ENCODE measurements at regions not wholly inside any gene's neighbourhood (a gene's known extent, or its start where the extent isn't known, plus 50 kb on each side); places are given as distances from the start of the nearest gene placed in this dataset.
"Not testable (repeated sequence)": the region's sequence is repeated elsewhere in the genome, so short reads cannot be mapped to it uniquely, and the experiment has no call there.

DNA sequence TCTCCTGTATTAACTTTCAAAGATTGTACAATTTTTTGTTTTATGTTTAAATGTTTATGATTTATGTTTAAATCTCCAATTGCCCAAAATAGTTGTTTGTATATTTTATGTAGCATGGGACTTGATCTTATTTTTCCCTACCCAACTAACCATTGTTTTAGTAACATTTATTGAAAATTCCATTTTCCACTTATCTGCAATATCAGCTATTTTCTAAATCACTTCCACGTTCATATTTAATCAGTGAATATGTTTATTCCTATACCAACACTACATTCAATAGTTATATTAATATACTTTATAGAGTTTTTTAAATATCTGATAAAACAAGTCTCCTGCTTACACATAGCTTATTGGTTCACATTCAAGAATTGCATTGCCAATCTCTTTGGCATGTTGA is 532.2 kb downstream of the CHSY3 start:
- ATAC-seq (no peak), DNase-seq (ENCODE audit: low spot score) (no peak)
- Mint-ChIP-seq H3K27me3 (no peaks in the 10 kb centered on the region), H3K27ac (no peak overlapping the region), H3K36me3 (peaks cover 11% of the 10 kb centered on the region), H3K4me3 (no peak overlapping the region), H3K9me3 (peaks cover 26% of the 10 kb centered on the region), H3K4me1 (ENCODE audit: low read depth in 2 of 2) (no peaks in the 10 kb centered on the region)

DNA sequence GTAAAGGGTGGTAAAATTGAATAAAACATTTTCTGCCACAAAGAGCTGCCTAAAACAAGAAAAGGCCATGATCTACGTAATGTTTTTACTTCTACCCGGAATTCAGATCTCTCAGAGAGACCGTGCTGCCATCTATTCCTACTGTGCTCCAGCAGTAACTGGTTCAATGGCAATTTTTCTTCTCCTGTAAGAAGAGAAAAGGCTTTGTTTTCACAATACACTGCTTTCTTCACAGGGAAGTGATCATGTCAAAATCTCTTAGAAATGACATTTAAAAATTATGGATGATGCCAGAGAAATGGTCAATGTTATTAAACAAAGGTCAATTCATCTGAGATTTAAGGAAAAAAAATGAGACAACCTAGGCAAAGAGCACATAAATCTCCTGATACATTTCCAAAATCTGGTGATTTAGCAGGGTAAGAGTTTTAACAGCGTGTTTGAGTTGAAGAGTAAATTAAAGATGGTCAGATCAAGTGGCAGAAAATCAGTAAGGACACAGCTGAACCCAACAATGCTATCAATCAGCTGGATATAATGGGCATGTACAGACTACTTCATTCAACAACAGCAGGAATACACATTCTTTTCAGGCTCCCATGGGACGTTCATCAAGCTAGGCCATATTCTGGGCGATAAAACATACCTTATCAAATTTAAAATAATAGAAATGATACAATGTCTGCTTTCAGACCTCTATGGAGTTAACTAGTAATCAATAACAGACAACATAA is 523.1 kb downstream of the CHSY3 start:
- Mint-ChIP-seq H3K4me3 (no peak overlapping the region), H3K36me3 (no peaks in the 10 kb centered on the region), H3K27ac (no peak overlapping the region), H3K27me3 (no peaks in the 10 kb centered on the region), H3K9me3 (peaks cover 6% of the 10 kb centered on the region), H3K4me1 (ENCODE audit: low read depth in 2 of 2) (no peaks in the 10 kb centered on the region)
- DNase-seq (ENCODE audit: low spot score) (no peak), ATAC-seq (no peak)

DNA sequence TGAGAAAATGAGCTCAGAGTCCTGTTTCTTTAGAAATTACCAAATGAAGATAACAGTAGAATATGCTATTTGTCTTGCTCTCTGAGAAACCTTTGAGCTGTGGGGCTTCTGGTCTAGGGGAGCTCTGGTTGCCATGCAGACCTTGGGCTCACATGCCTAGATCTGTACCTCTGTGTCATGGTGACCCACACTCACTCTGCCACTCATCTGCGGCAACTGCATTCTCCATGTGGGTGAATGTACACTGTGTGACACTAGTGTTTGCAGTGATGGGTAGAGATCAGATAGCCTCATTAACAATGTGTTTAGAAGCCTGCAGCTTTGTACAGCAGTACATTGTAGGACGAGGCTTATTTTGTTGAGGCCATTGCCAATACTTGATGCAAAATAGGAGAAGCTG is 521.2 kb downstream of the CHSY3 start:
- Mint-ChIP-seq H3K27ac (no peak overlapping the region), H3K36me3 (no peaks in the 10 kb centered on the region), H3K4me3 (no peak overlapping the region), H3K4me1 (ENCODE audit: low read depth in 2 of 2) (no peaks in the 10 kb centered on the region), H3K9me3 (peaks cover 6% of the 10 kb centered on the region), H3K27me3 (no peaks in the 10 kb centered on the region)
- no peak for ATAC-seq
- no peak for DNase-seq (ENCODE audit: low spot score)

DNA sequence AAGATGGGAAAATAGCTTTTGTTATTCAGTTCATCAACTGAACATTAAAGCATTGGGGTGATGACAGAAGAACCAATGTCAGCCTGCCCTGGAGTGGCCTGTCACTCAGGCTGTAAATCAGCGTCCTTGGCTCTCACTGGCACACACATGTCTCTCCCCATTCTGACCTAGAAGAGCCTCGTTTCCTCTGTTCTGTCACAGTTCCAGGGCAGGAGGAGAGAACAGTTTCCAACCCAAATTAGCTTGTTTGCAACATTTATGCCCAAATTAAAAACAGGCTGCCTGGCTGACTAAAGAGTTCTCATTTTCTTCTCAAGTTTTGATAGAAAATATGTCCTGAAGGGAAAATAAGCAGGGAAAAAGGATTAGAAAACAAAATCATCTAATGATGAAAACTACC is 520.1 kb downstream of the CHSY3 start:
- Mint-ChIP-seq H3K4me3 (no peak overlapping the region), H3K9me3 (peaks cover 14% of the 10 kb centered on the region), H3K4me1 (ENCODE audit: low read depth in 2 of 2) (no peaks in the 10 kb centered on the region), H3K36me3 (no peaks in the 10 kb centered on the region), H3K27me3 (no peaks in the 10 kb centered on the region), H3K27ac (no peak overlapping the region)
- DNase-seq (ENCODE audit: low spot score) (no peak), ATAC-seq (no peak)

DNA sequence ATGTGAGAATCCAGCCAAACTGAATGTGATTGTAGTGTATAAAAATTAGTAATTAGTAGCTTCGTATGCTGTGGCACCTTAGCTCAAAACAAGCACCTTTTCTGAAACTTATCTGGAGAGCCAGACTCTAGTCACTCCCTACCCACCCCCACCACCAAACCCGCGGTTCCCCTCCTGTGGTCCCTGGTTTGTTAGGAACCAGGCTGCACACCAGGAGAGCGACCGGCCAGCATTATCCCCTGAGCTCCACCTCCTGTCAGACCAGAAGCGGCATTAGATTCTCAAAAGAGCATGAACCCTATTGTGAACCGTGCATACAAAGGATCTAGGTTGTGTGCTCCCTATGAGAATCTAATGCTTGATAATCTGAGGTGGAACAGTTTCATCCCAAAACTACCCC is 498.6 kb downstream of the CHSY3 start:
- Mint-ChIP-seq H3K27me3 (no peaks in the 10 kb centered on the region), H3K27ac (no peak overlapping the region), H3K36me3 (no peaks in the 10 kb centered on the region), H3K4me1 (ENCODE audit: low read depth in 2 of 2) (no peaks in the 10 kb centered on the region), H3K9me3 (peaks cover 4% of the 10 kb centered on the region), H3K4me3 (no peak overlapping the region)
- DNase-seq (ENCODE audit: low spot score) (no peak), ATAC-seq (no peak)

DNA sequence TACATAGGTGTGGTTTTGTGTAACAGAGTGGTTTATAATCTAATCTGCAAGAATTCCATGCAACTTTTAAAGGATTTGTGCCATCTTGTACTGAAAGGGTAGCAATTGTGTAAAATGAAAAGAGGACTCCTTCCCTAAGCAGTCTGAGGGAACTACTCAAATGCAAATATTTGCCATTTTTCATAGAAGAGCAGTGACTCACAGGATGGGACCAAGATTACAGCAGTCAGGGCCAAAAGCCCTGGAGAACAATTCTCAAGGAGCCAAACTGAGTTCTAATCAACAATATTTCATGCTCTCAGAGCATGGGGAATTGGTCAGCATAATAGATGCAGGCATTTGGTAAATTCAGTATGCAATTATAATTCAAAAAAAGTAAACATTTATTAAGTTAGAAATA is 495.8 kb downstream of the CHSY3 start:
- H3K9me3 Mint-ChIP-seq: no peaks in the 10 kb centered on the region

DNA sequence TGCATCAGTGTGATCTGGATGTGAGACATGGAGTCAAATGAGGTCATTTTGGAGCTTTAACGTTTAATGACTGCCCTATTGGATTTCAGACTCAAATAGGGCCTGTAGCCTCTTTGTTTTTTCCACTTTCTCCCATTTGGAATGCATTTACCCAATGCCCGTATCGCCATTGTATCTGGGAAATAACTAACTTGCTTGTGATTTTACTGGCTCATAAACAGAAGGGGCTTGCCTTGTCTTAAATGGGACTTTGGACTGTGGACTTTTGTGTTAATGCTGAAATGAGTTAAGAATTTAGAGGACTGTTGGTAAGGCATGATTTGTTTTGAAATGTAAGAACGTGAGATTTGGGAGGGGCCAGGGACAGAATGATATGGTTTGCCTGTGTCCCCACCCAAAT is 494.6 kb downstream of the CHSY3 start:
- ATAC-seq: no peak
- DNase-seq (ENCODE audit: low spot score): no peak
- Mint-ChIP-seq H3K27ac (no peak overlapping the region), H3K36me3 (no peaks in the 10 kb centered on the region), H3K9me3 (no peaks in the 10 kb centered on the region), H3K27me3 (no peaks in the 10 kb centered on the region), H3K4me3 (no peak overlapping the region), H3K4me1 (ENCODE audit: low read depth in 2 of 2) (no peaks in the 10 kb centered on the region)

More for the DNA sequence above, 495.8 kb downstream of the CHSY3 start:
- ATAC-seq (no peak), DNase-seq (ENCODE audit: low spot score) (no peak)
- Mint-ChIP-seq H3K4me1 (ENCODE audit: low read depth in 2 of 2) (no peaks in the 10 kb centered on the region), H3K27me3 (no peaks in the 10 kb centered on the region), H3K27ac (no peak overlapping the region), H3K36me3 (no peaks in the 10 kb centered on the region), H3K4me3 (no peak overlapping the region)

DNA sequence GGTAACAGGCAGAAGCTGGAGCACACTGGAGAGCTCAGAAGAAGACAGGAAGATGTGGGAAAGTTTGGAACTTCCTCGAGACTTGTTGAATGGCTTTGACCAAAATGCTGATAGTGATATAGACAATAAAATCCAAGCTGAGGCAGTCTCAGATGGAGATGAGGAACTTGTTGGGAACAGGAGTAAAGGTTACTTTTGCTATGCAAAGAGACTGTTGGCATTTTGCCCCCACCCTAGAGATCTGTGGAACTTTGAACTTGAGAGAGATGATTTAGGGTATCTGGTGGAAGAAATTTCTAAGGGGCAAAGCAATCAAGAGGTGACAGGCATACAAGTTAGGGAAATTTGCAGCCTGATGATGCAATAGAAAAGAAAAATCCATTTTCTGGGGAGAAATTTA is 493.5 kb downstream of the CHSY3 start:
- H3K4me1 Mint-ChIP-seq (ENCODE audit: low read depth in 2 of 2); H3K27me3 Mint-ChIP-seq; H3K9me3 Mint-ChIP-seq; H3K4me3 Mint-ChIP-seq; H3K36me3 Mint-ChIP-seq; ATAC-seq; H3K27ac Mint-ChIP-seq; DNase-seq (ENCODE audit: low spot score): not testable (repeated sequence)

DNA sequence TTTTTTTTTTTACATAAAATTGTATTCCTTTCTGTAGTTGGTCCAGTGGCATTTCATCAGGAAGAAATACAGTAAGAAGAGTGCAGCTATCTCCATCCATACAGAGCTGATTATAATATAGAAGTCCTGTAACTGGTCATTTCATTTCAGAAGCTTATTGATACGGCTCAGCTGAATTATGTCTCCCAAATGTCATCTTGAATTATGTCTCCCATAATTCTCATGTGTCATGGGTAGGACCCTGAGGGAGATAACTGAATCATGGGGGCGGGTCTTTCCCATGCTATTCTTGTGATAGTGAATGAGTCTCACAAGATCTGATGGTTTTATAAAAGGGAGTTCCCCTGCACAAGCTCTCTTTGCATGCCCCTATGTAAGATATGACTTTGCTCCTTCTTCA is 492.9 kb downstream of the CHSY3 start:
- no peaks in the 10 kb centered on the region for H3K27me3 Mint-ChIP-seq
- ATAC-seq (no peak), DNase-seq (ENCODE audit: low spot score) (no peak)
- H3K27ac Mint-ChIP-seq: no peak overlapping the region
- H3K4me3 Mint-ChIP-seq: no peak overlapping the region
- peaks cover 8% of the 10 kb centered on the region for H3K9me3 Mint-ChIP-seq
- H3K4me1 Mint-ChIP-seq (ENCODE audit: low read depth in 2 of 2): no peaks in the 10 kb centered on the region
- no peaks in the 10 kb centered on the region for H3K36me3 Mint-ChIP-seq

DNA sequence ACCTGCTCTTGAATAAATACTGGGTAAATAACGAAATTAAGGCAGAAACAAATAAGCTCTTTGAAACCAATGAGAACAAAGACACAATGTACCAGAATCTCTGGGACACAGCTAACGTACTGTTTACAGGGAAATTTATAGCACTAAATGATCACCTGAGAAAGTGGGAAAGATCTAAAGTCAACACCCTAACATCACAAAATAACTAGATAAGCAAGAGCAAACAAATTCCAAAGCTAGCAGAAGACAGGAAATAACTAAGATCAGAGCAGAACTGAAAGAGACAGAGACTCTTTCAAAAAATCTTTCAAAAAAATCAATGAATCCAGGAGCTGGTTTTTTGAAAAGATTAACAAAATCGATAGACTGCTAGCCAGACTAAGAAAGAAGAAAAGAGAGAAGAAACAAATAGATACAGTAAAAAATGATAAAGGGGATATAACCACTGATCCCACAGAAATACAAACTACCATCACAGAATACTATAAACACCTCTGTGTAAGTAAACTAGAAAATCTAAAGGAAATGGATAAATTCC is 487.5 kb downstream of the CHSY3 start:
- not testable (repeated sequence) for H3K4me3 Mint-ChIP-seq; H3K27me3 Mint-ChIP-seq; H3K4me1 Mint-ChIP-seq (ENCODE audit: low read depth in 2 of 2); H3K27ac Mint-ChIP-seq; ATAC-seq; DNase-seq (ENCODE audit: low spot score); H3K36me3 Mint-ChIP-seq
- peaks cover 15% of the 10 kb centered on the region for H3K9me3 Mint-ChIP-seq

DNA sequence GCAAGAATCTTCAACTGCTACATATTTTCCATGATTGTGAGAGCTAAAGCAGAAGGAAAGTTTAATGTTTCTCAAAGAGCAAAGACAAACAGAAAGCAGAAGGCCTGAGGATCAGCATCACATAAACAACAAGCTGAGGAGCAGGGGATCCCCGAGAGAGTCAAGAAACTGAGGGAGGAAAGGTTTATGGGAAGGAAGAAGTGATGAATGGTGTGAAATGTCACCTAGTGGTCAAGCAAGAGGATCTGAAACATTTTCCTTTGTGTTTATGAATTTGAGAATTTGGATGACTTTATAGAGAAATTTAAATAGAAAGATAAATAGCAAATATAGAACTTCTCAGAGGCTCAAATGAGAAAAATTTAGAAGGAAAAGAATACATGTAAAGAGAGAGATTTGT is 481.9 kb downstream of the CHSY3 start:
- no peak overlapping the region for H3K4me3 Mint-ChIP-seq

DNA sequence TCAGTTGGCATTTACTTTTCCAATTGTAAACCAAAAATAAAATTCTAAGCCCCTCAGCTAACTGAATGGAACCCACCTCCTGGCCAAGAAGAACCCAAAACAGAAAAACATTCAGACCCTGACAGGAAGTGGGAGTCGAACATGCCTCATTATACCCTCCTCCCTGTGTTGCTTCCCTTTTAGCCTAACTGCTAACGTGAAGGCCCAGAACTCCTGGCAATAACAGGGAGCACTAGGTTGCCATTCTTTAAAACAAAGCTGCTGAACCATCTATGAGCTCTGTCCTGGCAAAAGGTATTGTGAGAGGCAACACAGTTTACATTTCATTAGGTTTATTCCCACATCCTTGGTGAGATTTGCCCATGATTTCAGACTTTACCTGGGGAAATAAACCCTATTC is 481.4 kb downstream of the CHSY3 start:
- Mint-ChIP-seq H3K4me3 (no peak overlapping the region), H3K27ac (no peak overlapping the region), H3K27me3 (no peaks in the 10 kb centered on the region), H3K36me3 (no peaks in the 10 kb centered on the region), H3K4me1 (ENCODE audit: low read depth in 2 of 2) (no peaks in the 10 kb centered on the region), H3K9me3 (peaks cover 9% of the 10 kb centered on the region)
- DNase-seq (ENCODE audit: low spot score) (no peak), ATAC-seq (no peak)

More for the DNA sequence above, 481.9 kb downstream of the CHSY3 start:
- H3K27me3 Mint-ChIP-seq: no peaks in the 10 kb centered on the region
- H3K36me3 Mint-ChIP-seq: no peaks in the 10 kb centered on the region
- H3K4me1 Mint-ChIP-seq (ENCODE audit: low read depth in 2 of 2): no peaks in the 10 kb centered on the region
- peaks cover 9% of the 10 kb centered on the region for H3K9me3 Mint-ChIP-seq
- ATAC-seq: no peak
- DNase-seq (ENCODE audit: low spot score): no peak
- no peak overlapping the region for H3K27ac Mint-ChIP-seq

DNA sequence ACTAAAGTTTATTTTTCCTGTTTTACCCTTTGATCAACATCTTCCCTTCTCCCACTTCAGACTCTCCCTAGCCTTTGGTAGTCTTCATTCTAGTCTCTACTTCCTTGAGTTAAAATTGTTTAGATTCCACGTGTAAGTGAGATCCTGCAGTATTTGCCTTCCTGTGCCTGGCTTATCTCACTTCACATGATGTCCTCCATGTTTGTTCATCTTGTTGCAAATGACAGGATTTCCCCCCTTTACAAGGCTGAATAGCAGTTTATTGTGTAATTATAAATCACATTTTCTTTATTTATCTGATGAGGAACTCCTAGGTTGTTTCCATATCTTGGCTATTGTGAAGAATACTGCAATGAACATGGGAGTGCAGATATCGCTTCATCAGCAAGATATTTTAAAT is 461.7 kb downstream of the CHSY3 start:
- no peaks in the 10 kb centered on the region for H3K36me3 Mint-ChIP-seq
- peaks cover 11% of the 10 kb centered on the region for H3K9me3 Mint-ChIP-seq
- no peak overlapping the region for H3K27ac Mint-ChIP-seq
- H3K27me3 Mint-ChIP-seq: no peaks in the 10 kb centered on the region
- no peaks in the 10 kb centered on the region for H3K4me1 Mint-ChIP-seq (ENCODE audit: low read depth in 2 of 2)
- H3K4me3 Mint-ChIP-seq: no peak overlapping the region
- DNase-seq (ENCODE audit: low spot score): no peak
- no peak for ATAC-seq

DNA sequence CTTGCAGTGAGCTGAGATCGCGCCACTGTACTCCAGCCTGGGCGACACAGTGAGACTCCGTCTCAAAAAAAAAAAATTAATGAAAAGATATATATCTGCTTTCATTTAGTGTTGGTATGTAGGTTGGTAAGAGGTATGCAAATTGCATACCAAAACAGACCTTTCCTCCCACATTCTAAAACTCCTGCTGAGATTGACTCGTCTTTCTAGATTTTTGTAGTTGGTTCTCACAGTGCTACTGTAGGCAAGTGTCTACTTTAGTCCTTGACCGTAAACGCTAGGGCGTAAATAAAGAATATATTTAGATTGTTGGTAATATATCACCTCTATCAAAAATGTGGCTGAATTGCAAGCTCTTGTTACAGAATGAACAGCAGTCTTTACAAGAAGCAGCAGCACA is 445.9 kb downstream of the CHSY3 start:
- no peak overlapping the region for H3K4me3 Mint-ChIP-seq
- H3K27ac Mint-ChIP-seq: no peak overlapping the region
- H3K4me1 Mint-ChIP-seq (ENCODE audit: low read depth in 2 of 2): no peaks in the 10 kb centered on the region
- H3K9me3 Mint-ChIP-seq: peaks cover 5% of the 10 kb centered on the region
- ATAC-seq (no peak), DNase-seq (ENCODE audit: low spot score) (no peak)
- no peaks in the 10 kb centered on the region for H3K36me3 Mint-ChIP-seq
- H3K27me3 Mint-ChIP-seq: no peaks in the 10 kb centered on the region

Data from natural killer cell treated with Interleukin-12 subunit alpha and Interleukin-12 subunit beta and Interleukin-15 and Interleukin-18, amount 100 ng/mL, for 72 hours (primary cell).